Esophagus squamous epithelium (tissue), 4 donors: ENCODE measurements at regions not wholly inside any gene's neighbourhood (a gene's known extent, or its start where the extent isn't known, plus 50 kb on each side); places are given as distances from the start of the nearest gene placed in this dataset.

Experiments
- POLR2A ChIP-seq, 4 donors: fragments of 450-650 bp; IDR thresholded peaks; one replicate each; pipeline ENCODE4 v1.6.1; 2017; ENCODE audit warnings: antibody characterized with exemption in 4 of 4, mild to moderate bottlenecking in 4 of 4, moderate library complexity in 3 of 4
- TF ChIP-seq, protein P1 (sequence below), 6 experiments: fragments of 450-650 bp in 4 of 6; fragments of 200-600 bp in 2 of 6; sonication (generic) in 2 of 6; IDR thresholded peaks; one replicate each; pipeline ENCODE4 v1.5.1; 2016 to 2019; ENCODE audit warnings: antibody characterized with exemption in 6 of 6, mild to moderate bottlenecking in 4 of 6, moderate library complexity in 4 of 6

DNA sequence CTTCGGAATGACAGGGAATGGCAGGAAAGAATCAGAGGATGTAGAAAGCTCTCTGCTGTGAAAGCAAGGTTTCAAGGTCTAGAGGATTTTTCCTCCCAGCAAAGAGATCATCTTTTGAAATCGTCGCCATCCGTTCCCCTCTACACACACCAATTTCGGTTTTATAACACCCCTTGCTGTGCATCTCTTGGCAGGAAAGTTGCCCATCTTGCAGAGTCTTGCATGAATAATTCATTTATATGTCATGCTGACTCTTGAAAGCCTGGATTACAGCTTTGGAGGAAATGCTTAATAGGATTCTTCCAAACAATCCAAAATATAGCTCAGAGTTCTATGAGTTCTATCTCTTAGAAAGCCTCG is 262.7 kb downstream of the CHL1 start:
- TF ChIP-seq, protein P1, sequence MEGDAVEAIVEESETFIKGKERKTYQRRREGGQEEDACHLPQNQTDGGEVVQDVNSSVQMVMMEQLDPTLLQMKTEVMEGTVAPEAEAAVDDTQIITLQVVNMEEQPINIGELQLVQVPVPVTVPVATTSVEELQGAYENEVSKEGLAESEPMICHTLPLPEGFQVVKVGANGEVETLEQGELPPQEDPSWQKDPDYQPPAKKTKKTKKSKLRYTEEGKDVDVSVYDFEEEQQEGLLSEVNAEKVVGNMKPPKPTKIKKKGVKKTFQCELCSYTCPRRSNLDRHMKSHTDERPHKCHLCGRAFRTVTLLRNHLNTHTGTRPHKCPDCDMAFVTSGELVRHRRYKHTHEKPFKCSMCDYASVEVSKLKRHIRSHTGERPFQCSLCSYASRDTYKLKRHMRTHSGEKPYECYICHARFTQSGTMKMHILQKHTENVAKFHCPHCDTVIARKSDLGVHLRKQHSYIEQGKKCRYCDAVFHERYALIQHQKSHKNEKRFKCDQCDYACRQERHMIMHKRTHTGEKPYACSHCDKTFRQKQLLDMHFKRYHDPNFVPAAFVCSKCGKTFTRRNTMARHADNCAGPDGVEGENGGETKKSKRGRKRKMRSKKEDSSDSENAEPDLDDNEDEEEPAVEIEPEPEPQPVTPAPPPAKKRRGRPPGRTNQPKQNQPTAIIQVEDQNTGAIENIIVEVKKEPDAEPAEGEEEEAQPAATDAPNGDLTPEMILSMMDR (IDR thresholded peaks at IDR 0.05), result no peak
- no peak for TF ChIP-seq POLR2A (IDR thresholded peaks at IDR 0.05)
